K562 (cell line): ENCODE measurements at regions not wholly inside any gene's neighbourhood (a gene's known extent, or its start where the extent isn't known, plus 50 kb on each side); places are given as distances from the start of the nearest gene placed in this dataset.

Experiments used
- CTCF ChIP-seq, 3 experiments: IDR thresholded peaks in 2 of 3; conservative IDR thresholded peaks in 1 of 3; 2 replicates each; pipeline ENCODE4 v1.5.1; 2011 to 2012; ENCODE audit warnings: low read length in 3 of 3, mild to moderate bottlenecking in 3 of 3, control low read depth in 2 of 3, improper control_type of control experiment in 1 of 3, inconsistent platforms in 1 of 3, low read depth in 1 of 3, mixed read lengths in 1 of 3, moderate library complexity in 1 of 3; ENCODE audit not compliant: insufficient read depth in 2 of 3
- E2F1 ChIP-seq: sonication (generic); formaldehyde crosslinking; IDR thresholded peaks from 2 replicates; pipeline ENCODE4 v1.8.1; 2023; ENCODE audit warnings: mild to moderate bottlenecking, missing genetic modification reagents, moderate library complexity
- FOS ChIP-seq: IDR thresholded peaks from 3 replicates; pipeline ENCODE4 v1.6.1; 2011; ENCODE audit not compliant: insufficient read length; ENCODE audit errors: extremely low read depth
- FOXK2 ChIP-seq, 2 experiments: fragments of 450-650 bp; IDR thresholded peaks in 1 of 2; conservative IDR thresholded peaks in 1 of 2; 2 replicates each; pipeline ENCODE4 v1.6.1; 2016; ENCODE audit warnings: low read depth in 2 of 2, mild to moderate bottlenecking in 1 of 2
- GTF2F1 ChIP-seq: IDR thresholded peaks from 2 replicates; pipeline ENCODE4 v1.6.1; 2011; ENCODE audit warnings: low read depth, low read length, improper control_type of control experiment
- HDAC2 ChIP-seq: fragments of 450-650 bp; IDR thresholded peaks from 2 replicates; pipeline ENCODE4 v1.6.1; 2016; ENCODE audit warnings: mild to moderate bottlenecking
- MAFF ChIP-seq: IDR thresholded peaks from 2 replicates; pipeline ENCODE4 v1.6.1; 2012; ENCODE audit warnings: low read length, improper control_type of control experiment
- MXD1 ChIP-seq: fragments of 250-450 bp; sonication (Bioruptor Pico); IDR thresholded peaks from 2 replicates; pipeline ENCODE4 v1.8.0; 2021; ENCODE audit warnings: borderline replicate concordance, mild to moderate bottlenecking, moderate library complexity; ENCODE audit not compliant: poor library complexity, severe bottlenecking
- POLR2A ChIP-seq: fragments of 450-650 bp; conservative IDR thresholded peaks from 2 replicates; pipeline ENCODE4 v1.6.1; 2016
- POLR2AphosphoS5 ChIP-seq: IDR thresholded peaks from 2 replicates; pipeline ENCODE4 v1.6.1; 2011; ENCODE audit warnings: mild to moderate bottlenecking, low read depth, low read length, moderate library complexity; ENCODE audit not compliant: control insufficient read depth, insufficient read depth
- RCOR1 ChIP-seq, 2 experiments: IDR thresholded peaks; 2 replicates each; pipeline ENCODE4 v1.6.1; 2012; ENCODE audit warnings: low read depth in 2 of 2, low read length in 2 of 2, borderline replicate concordance in 1 of 2, improper control_type of control experiment in 1 of 2
- SMAD1 ChIP-seq: fragments of 150-350 bp; IDR thresholded peaks from 2 replicates; pipeline ENCODE4 v1.6.1; 2014; ENCODE audit warnings: low read length, low read depth; ENCODE audit not compliant: partially characterized antibody
- SMARCB1 ChIP-seq: IDR thresholded peaks from 2 replicates; pipeline ENCODE4 v1.6.1; 2011; ENCODE audit warnings: improper control_type of control experiment, low read depth; ENCODE audit not compliant: insufficient read length

GRCh38 chr2:228522276-228522675 lies 340.8 kb upstream of the SPHKAP start:
- no peak for TF ChIP-seq E2F1 (CRISPR knock-in tag)
- TF ChIP-seq FOS = no peak
- no peak for TF ChIP-seq CTCF (IDR thresholded peaks at IDR 0.05 in 2 of 3, conservative IDR thresholded peaks at IDR 0.05 in 1 of 3; ENCODE audit: insufficient read depth in 2 of 3, low read depth in 1 of 3, low read length in 3 of 3)
- no peak for TF ChIP-seq FOXK2 (conservative IDR thresholded peaks at IDR 0.05 in 1 of 2, IDR thresholded peaks at IDR 0.05 in 1 of 2; ENCODE audit: low read depth in 2 of 2)
- no peak for TF ChIP-seq HDAC2
- no peak for TF ChIP-seq POLR2A
- TF ChIP-seq GTF2F1 = no peak
- TF ChIP-seq RCOR1 (IDR thresholded peaks at IDR 0.05; ENCODE audit: borderline replicate concordance in 1 of 2, low read depth in 2 of 2, low read length in 2 of 2) = no peak
- no peak for TF ChIP-seq POLR2AphosphoS5
- TF ChIP-seq MXD1 = no peak
- TF ChIP-seq SMAD1 = no peak
- no peak for TF ChIP-seq MAFF
- TF ChIP-seq SMARCB1 = no peak
